ENCODE measurements at regions not wholly inside any gene's neighbourhood (a gene's known extent, or its start where the extent isn't known, plus 50 kb on each side); places are given as distances from the start of the nearest gene placed in this dataset.
A peak's percentile ranks its signal among the peaks of the same experiment; 100 is the strongest.

DNA sequence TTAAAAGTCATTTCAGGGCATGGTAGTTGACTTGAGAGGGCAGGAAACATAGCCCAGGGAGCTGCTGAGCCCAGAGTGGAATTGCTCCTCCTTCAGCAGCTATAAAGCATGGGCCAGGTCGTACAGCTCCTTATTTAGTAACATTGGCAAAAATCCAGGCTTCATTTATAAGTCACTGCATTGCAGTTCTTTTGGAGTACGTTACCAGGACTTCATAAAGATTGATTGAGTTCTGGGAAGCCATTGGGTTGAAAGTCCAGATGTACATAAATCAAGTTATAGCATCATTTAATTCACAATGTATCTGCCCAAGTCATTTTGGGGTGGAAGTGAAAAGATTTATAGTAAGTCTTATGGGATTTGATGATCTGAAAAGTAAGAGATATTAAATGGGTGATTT, 53.0 kb upstream of the ANKEF1 start:
- DNase-seq (ENCODE audit: low spot score), result no peak

GRCh38 chr20:9978397-9979004, 56.3 kb upstream of the ANKEF1 start:
- DNase-seq (ENCODE audit: low spot score), result peak; percentile 59

DNA sequence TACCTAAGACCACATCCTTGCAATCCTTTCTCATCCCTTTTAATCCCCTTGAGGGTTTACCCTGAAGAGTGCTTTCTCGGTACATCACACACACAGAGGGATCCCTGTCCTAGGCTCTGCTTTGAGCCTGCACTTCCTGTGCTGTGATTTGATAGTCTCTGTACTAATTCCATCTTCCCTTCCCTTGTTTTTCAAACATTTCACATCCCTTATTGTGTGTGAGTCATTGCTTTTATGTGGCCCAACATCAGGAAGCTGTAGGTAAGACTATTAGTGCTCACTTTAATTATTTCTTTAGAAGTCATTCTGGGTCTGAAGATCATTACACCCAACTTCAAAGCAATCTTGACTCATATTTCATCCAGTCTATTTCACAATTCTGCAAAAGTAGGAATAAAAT, 57.2 kb upstream of the ANKEF1 start:
- DNase-seq (ENCODE audit: low spot score), result no peak

- DNase-seq (ENCODE audit: low spot score), result no peak
Observed at GRCh38 chr20:9974324-9974723, 60.5 kb upstream of the ANKEF1 start.

GRCh38 chr20:9971746-9972145, 63.0 kb upstream of the ANKEF1 start:
- no peak for DNase-seq (ENCODE audit: low spot score)

GRCh38 chr20:9969626-9970025, 65.2 kb upstream of the ANKEF1 start:
- DNase-seq (ENCODE audit: low spot score), result no peak

DNA sequence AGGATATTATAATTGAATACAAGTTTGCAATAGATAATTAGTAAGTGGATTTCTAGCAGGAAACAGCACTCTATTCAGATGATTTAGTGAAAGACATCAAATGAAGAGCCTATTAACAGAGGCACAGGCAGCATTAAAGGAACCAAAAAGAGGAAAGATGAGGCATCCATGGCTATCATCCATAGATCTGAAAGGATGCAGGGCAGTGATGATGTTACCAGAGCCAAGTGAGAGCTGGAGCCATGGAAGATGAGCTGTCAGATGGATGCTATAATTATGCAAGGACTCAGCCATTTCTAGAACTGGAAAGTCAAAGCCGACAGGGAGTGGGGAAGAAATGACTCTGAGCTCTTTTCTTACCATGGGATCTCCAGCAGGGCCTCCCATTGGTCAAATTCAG, 66.8 kb upstream of the ANKEF1 start:
- no peak for DNase-seq (ENCODE audit: low spot score)

- no peak for DNase-seq (ENCODE audit: low spot score)
Observed at GRCh38 chr20:9966966-9967365, 67.8 kb upstream of the ANKEF1 start.

- no peak for DNase-seq (ENCODE audit: low spot score)
Observed at GRCh38 chr20:9963029-9963428, 71.8 kb upstream of the ANKEF1 start.

- no peak for DNase-seq (ENCODE audit: low spot score)
Observed at GRCh38 chr20:9958693-9959092, 76.1 kb upstream of the ANKEF1 start.

GRCh38 chr20:9955646-9956045, 79.1 kb upstream of the ANKEF1 start:
- no peak for DNase-seq (ENCODE audit: low spot score)

- DNase-seq (ENCODE audit: low spot score), result no peak
Observed at GRCh38 chr20:9949563-9949962, 85.2 kb upstream of the ANKEF1 start.

GRCh38 chr20:9945408-9945807, 89.4 kb upstream of the ANKEF1 start:
- DNase-seq (ENCODE audit: low spot score), result no peak

GRCh38 chr20:9942736-9943135, 92.1 kb upstream of the ANKEF1 start:
- DNase-seq (ENCODE audit: low spot score), result no peak

GRCh38 chr20:9940329-9940728, 94.5 kb upstream of the ANKEF1 start:
- DNase-seq (ENCODE audit: low spot score), result no peak

DNA sequence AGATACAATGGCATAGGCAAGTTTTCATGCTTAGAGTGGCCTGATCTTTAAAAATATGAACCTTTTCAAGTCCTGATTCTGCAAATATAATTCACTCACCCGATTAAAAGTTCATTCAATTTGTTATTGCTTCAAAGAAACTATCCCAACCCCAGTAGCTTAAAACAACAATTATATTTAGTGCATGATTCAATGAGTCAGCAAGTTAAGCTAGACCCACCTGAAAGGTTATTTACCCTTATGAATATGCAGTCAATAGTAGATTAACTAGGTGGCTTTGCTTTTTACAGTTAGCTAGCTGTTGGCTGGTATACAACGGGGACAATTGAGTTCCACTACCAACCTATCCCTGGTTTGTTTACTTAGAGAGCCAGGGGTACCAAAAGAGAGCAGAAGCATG, 95.6 kb upstream of the ANKEF1 start:
- no peak for DNase-seq (ENCODE audit: low spot score)

DNA sequence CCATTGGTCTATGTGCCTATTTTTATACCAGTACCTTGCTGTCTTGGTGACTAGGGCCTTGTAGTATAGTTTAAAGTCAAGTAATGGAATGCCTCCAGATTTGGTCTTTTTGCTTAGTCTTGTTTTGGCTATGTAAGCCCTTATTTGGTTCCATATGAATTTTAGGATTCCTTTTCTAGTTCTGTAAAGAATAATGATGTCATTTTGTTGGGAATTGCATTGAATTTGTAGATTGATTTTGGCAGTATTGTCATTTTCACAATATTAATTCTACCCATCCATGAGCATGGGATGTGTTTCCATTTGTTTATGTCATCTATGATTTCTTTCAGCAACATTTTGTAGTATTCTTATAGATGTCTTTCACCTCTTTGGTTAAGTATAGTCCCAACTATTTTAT, 96.4 kb upstream of the PAK5 start:
- no peak for DNase-seq (ENCODE audit: low spot score)

- DNase-seq (ENCODE audit: low spot score), result no peak
Observed at GRCh38 chr20:9930142-9930541, 91.3 kb upstream of the PAK5 start.

GRCh38 chr20:9928955-9929354, 90.1 kb upstream of the PAK5 start:
- DNase-seq (ENCODE audit: low spot score), result no peak

DNA sequence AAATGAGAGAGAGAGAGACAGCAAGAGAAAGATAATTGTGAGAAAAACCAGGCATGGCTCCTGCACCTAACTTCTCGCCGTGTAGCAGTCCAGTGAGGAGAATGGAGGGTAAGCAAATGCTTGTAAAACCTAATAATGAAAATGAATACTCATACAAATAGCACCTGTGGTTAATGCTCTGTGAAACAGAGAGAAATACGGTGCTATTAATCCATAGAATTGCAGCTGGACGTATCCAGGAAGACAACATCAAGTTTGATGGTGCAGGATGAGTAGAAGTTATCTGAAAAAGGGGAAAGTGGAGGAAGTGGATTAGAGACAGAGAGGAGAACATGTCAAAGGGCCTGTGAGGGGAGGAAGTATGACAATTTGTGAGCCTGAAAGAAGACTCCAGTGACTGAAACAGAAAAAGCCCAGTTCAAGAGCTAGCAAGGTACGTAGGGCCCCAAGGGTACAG, 89.4 kb upstream of the PAK5 start:
- DNase-seq (ENCODE audit: low spot score), result no peak

DNA sequence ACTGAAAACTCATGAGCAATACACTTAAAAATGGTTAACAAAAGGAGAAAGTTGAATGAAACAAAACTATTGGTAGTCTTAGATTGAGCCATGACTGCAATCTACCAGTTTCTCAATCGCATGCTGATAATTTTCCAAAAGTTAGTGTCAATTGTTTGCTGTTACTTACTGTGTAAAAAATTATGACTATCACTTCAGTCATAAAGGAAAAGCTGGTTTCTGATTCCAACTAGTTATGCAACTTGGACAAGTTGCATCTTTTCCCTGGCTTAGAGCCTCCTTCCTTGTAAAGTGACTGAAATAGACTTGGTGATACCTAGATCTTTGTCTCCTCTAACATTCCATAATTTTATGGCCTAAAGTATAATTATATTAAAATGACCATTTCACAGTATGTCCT, 88.3 kb upstream of the PAK5 start:
- DNase-seq (ENCODE audit: low spot score), result no peak

DNA sequence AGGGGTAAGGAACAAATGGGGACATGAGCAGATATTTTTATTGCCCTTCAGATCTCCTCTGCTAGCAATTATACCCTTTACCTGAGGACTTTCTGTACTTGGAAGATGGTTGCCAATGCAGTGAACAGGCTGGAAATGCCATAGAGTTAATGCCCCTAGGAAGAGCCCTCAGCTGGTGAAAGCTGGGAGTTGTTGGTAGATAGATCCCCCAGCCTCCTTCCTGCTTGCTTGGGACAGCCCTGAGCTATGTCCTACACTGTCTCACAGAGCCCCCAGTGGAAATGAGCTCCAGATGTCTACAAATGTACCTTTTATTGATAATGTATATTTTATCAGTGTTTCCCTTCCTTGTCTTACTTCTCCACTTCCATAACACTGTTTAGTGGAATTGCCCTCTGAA, 87.6 kb upstream of the PAK5 start:
- DNase-seq (ENCODE audit: low spot score), result no peak

- DNase-seq (ENCODE audit: low spot score), result no peak
Observed at GRCh38 chr20:9926007-9926406, 87.1 kb upstream of the PAK5 start.

DNA sequence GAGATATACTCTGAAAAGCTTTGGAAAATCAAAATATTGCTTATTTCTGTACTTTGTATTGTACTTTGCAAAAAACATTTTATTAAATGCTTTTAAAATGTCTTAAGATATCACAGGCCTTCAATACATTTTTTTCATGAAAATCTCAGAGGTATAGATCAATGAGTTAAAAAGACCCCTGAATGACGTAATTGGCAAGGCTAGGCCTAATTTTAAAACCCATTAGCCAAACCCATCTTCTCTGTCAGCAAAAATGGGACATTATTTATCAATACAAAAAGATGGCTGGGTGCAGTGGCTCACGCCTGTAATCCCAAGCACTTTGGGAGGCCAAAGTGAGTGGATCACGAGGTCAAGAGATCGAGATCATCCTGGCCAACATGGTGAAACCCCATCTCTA, 84.8 kb upstream of the PAK5 start:
- no peak for DNase-seq (ENCODE audit: low spot score)

GRCh38 chr20:9920866-9921265, 82.0 kb upstream of the PAK5 start:
- DNase-seq (ENCODE audit: low spot score), result no peak
